NCI-H2029 (cell line): ENCODE measurements at regions not wholly inside any gene's neighbourhood (a gene's known extent, or its start where the extent isn't known, plus 50 kb on each side); places are given as distances from the start of the nearest gene placed in this dataset.

Experiments
- DNase-seq: peaks from one replicate; lab custom pipeline; 2025; lab: John Stamatoyannopoulos, UW

DNA sequence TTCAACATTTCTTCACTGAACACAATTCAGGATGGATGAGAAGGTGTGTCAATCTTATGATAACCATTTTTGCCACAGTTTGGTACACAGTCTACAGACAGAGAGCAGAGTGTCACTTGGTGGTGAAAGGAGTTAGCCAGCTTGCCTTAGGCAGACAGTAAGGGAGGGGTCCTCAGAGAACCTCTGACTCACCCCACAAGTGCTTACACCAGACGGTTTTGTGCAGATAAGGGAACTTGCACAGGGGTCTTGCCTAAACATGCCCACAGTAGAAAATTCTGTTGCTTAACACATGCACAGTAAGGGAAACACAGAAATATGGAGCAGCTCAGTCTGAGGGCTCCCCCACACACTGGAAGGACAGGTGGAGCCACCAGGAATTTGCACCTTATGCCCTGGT is 204.5 kb upstream of the CDH8 start:
- DNase-seq, result no peak

DNA sequence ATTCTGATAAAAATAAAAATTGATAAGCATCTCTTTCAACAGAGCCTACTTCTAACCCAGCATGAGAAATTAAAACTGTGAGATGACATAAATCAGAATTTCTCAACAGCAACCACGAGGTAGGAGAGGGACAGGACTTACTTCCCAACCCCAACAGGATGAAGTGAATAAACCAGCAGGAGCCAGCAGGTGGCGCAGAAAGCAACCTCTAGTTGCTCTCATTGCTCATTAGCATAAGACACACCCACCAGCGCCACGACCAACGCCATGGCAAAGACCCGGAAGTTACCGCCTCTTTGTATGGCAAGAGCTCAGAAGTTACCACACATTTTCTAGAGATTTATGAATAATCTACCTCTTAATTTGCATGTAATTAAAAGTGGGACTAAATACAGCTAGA is 189.4 kb upstream of the CDH8 start:
- peak; percentile 53 for DNase-seq

DNA sequence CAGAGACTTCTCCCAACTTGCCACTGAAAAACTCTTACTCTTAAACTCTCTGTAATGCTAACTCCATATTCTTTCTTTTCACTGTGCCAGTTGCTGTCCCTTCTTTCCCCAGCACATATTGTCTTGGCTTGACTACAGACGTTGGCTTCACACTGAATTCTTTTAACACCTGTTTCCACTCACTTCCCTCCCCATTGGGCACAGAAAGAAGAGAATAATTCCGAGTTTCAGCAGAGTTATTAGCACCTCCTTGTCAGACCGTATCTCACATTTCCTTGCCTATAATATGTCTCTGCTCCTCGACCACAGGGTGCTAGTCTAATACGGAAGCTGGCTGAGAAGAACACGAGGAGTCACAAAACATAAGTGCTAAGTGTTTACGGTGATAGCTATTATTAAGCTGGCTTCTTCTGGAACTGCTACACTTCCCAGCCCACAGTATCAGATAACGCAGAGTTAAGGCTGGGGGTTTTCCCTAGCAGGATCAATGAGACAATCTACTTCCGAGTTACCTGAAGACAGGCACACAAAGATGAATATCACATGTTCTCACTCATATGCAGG is 188.5 kb upstream of the CDH8 start:
- no peak for DNase-seq

DNA sequence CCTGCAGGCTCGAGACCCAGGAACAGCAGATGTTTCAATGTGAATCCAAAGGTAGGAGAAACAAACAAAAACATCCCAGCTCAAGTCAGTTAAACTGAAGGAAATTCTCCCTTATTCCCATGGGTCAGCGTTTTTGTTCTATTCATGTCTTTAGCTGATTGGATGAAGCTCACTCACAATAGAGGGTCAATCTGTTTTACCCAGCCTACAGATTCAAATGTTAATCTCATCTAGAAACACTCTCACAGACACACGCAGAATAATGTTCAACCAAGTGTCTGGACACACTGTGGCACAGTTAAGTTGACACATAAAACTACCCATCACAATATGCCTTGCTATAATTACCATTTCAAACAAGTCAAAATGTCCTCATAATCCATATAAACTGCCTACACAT is 180.6 kb upstream of the CDH8 start:
- DNase-seq, result no peak

DNA sequence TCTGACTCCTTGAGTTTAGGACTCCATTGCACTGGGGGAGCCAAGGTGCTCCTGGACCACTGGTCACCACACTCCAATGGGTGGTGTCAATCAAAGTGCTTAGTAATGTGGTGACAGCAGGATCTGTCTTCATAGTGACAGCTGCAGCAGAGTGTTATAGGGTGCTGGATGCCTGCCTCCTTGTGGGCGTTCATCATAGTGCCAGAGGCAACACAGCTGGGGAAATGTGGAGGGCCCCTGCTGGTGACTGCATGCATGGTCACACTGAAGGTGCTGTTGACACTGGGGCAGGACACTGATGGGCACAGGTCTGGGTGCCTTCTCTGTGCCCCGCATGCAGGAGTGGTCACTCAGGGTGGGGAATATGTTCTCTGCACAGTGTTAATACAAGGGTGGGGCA is 177.5 kb upstream of the CDH8 start:
- no peak for DNase-seq

DNA sequence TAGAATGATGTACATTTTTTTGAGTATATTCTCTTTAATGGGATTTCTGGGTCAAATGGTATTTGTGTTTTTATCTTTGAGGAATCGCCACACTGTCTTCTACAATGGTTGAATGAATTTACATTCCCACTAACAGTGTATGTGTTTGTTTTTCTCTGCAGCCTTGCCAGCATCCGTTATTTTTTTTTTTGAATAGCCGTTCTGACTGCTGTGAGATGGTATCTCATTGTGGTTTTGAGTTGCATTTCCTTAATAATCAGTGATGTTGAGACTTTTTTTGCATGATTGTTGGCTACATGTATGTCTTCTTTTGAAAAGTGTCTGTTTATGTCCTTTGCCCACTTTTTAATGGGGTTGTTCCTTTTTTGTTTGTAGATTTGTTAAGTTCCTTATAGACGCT is 172.7 kb upstream of the CDH8 start:
- no peak for DNase-seq

DNA sequence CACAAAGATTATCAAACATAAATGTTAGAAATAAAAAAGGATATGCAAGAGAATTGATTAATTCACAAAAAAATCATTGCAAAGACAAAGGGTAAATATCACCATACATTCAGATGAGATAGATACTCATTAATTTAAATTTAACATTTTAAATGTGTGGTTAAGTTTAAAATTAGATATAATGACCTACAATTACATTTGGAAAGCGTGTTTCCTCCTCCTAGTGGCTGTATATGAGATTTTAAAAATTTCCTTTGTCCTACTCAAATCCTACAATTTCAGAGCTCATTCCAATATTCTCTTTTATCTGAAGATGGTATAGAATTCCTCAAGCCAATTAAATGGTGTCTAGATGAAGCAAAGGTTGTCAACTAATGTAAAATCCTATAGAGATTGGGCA is 169.2 kb upstream of the CDH8 start:
- no peak for DNase-seq

DNA sequence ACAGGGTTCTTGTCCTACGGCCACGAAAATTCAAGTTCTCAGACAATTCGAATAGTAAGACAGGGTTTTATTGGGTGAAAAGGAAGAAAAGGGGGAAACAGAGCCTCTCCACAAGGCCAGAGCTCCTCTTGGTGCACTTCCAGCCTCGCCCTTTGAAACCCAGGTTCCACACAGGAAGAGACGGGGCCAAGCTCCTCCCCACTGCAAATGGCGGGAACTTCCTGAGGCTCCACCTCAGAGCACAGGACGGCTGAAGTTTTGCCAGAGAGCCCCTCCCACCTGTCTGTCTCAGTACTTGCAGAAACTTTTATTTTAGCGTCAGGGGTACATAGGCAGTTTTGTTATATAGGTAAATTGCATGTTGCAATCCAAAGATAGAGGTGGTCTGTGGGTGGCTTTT is 165.7 kb upstream of the CDH8 start:
- no peak for DNase-seq

DNA sequence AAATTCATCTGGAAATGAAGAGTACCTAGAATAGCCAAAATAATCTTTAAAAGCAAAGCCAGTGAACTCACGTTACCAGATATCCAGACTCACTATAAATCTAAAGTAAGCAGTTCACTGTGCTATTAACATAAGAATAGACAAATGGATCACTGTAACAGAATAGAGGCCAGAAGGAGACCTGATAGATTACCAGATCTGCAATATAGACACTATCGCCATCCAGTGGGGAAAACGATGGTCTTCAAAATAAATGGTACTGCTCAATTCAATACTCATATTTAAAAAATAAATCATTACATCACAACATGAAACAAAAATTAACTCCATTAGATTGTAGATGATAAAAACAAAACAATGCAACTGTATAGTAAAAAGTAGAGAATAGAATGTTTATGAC is 158.6 kb upstream of the CDH8 start:
- no peak for DNase-seq

DNA sequence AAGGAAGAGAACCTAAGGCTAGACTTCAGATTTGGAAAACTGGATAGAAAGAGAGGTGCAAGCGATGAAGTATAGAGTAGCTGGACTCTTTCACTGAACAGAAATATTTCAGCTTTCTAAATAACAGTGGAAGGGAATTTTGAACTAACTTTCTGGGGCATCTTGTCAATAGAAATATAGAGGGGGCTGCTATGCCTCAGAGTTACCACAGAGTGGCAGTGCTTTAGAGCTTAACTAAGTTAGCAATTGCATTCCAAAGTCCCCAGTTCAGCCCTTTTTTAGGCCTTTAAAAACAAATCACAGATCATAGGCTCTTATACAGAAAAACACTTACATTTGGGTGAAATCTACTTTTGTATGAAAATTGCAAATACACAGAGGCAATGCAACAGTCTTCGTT is 154.2 kb upstream of the CDH8 start:
- DNase-seq, result no peak

DNA sequence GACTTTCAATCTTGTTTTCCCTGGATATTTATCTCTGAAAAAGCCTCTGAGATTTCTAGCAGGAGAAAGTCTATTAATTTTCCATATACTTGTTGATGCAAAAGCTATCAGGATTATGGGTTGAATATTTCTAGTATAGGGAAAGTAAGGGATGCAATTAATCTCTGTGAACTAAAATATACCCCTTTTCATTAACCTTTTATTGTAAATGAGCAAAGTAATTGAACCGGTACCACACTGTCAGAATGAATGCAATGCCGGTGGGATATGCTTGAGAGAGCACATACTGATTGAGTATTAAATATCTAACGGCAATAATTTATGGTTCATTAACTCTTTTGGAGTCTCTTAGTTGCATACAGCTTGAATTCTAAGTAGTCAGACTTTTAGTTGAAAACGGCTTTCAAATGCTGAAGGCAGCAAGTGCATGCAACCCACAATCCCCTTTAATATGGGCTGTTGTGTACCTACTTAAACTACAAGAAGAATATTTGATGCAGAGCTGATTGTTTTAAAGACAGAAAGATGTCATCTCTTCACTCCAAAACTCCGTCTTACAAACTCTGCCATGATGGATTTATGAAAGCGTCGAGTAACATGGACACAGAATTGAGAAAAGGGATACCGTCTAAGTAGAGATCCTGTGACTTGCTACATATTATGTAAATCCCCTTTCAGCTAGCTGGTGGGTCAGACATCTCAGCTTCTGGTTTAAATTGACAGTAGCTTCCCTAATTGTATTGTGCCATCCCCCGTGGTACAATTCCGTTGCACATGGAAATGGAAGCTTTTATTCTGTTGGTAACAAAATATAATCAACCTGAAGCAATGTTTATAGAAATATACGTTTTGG is 141.3 kb upstream of the CDH8 start:
- no peak for DNase-seq

DNA sequence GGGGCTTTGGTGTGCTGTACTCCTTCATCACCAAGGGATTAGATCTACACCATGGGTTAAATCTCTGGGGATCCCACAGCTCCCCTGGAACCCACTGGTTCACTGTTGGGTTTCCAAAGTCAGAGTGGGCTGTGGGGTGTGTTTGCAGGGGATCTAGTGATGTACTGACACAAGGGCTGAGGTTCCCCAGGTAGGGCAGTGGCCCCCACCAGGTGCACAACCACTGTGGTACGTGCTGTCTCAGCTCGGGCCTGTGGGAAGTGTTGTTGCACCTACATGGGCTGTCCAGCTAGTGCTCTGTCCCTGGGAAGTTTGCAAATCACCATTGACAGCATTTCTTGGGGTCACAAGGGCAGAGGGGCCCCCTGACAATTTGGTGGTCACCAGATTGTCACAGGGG is 134.4 kb upstream of the CDH8 start:
- DNase-seq, result no peak

DNA sequence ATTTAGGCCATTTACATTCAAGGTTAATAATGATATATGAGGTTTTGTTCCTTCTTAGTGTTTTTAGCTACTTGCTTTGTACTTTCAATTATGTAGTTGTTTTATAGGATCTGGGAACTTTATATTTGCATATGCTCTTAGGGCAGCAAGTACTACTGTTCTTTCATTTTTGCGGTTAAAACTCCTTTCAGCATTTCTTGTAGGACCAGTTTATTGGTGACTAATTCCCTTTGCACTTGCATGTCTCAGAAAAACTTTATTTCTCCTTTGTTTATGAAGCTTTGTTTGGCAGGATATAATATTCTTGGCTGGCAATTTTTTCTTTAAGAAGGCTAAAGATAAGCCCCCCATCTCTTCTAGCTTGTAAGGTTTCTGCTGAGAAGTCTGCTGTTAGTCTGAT is 131.3 kb upstream of the CDH8 start:
- no peak for DNase-seq

DNA sequence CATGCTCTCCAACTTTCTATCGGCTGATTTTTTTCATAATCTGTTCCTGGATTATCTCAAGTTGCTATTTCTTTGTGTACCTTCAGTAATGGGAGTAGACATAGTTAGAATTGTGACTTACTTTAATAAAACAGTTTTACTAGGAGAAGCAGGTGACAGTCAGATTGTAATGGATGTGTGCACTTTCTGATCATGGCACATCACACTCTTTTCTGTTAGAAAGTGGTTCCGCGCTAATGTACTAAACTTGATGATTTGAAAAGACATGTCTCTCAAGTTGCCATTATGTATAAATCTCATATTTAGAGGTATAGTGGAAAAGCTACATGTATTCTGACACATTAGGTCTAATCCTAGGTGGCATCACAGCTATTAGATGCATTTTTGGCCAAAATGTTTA is 121.3 kb upstream of the CDH8 start:
- no peak for DNase-seq

DNA sequence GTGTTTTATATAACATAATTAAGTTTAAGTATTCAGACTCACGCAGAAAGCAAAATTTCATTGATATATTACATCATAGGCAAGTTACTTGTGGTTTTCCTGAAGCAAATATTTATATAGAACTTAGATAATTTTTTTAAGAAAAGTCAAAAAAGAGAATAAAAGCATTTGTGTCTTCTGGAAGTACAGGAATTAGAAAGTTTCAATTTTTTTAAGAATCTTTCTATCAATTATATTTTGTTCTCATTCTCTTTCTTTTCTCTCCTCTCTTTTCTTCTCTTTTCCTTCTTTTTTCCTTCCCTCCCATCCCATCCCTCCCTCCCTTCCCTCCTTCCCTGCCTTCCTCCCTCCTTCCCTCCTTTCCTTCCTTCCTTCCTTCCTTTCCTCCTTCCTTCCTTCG is 120.7 kb upstream of the CDH8 start:
- DNase-seq, result no peak

DNA sequence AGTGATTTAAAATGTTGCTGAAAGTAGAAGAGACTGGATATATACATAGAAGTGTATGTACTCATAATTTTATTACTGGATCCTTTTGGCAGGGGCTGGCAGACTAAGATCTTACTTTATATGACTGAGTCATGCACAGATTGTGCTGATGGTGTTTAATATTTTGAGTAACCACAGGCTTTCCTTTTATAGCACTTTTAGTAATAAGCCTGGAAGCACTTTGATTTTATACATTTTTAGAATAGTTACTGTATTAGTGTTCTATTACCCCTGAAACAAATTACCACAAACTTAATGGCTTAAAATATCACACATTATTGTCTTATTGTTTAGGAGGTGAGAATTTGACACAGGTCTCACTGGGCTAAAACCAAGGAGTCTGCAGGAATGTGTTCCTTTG is 113.4 kb upstream of the CDH8 start:
- DNase-seq, result no peak

DNA sequence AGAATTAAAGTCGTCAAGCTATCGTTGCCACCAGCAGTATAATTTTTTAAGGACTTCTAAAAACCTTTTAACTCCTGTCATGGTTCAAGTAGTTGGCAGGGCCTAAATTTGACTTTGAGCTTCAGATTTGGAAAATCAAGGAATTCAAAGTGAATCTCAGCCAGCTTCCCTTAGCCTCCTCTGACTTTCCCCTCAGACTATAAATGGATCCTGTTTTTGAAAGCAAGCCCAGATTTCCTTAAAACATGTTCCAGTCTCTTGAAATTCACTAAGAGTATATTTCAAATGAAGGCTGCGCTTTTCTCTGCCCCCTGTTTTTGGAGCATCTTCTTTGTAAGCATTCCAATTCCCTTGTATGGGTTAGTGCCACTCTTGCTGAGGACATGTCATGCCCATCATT is 101.8 kb upstream of the CDH8 start:
- no peak for DNase-seq

DNA sequence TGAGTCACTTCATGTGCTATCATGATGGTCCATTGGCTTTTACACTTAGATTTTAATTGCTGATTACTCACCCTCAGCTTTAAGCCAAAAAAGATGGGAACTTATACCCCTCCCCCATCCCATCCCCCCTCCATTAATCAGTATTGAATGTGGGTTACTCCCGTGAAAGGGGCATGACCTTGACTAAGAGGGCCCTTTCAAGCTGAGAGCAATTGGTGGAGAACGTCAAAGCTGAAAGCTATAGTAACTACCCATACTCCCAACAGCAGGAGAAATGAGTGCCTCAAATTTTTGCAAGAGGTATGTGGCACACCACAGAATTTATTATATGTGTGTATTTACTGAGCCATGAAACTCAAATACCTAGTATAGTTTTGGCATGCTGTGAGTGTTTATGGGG is 99.7 kb upstream of the CDH8 start:
- DNase-seq, result no peak

DNA sequence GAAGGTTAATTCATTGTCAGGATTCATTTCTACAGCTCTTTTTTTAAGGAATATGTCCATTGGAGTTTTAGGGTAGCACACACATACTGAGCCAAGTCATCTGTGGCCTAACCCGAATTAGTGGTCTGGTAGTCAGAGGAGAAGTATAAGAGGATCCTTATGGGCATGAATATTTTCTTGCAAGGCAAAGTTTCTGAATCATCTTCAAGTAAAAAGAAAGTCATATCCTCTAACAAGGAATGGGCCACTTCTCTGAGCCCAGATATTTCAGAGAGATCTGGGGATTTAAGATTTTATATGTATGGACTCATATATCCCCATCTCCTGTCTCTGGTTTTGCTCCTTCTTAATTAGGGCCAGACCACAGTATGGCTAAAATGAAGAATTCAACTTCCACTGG is 99.2 kb upstream of the CDH8 start:
- DNase-seq, result no peak

DNA sequence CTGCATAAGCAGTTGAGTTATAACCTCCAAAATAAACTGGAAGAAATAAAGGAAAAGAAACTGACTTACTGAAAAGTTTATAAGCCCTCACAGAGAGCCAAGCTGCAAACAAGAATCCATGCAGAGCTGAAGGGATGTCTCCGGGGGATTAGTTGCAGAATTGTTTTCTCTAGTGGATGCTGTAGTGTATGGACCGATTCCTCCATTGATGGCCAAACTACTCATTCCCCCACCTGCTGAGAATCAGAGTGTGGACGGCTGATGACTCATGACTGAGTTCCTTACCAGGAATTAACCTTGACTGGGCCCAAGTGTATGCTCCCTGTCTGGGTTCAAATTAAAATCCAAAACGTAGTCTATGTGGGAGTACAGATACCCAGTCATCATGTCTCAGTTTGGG is 93.9 kb upstream of the CDH8 start:
- no peak for DNase-seq

DNA sequence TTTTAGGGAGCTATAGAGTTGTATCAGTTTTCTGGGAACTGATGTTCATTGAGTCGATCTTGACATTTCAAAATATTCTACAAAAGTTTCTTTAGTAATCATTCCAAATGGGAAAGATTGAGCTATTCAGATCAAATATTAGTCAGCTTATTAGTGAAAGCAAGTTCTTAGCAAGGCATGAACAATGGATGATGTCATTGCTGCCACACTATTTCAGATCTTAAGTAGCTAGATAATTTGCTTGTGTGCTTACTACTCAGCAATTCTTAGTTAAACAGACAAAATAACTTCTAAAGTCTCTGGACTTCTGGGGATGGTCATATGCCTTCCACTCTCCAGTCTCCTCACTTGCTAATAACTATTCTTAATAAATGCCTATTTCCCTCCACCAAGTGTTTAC is 69.0 kb upstream of the CDH8 start:
- no peak for DNase-seq

DNA sequence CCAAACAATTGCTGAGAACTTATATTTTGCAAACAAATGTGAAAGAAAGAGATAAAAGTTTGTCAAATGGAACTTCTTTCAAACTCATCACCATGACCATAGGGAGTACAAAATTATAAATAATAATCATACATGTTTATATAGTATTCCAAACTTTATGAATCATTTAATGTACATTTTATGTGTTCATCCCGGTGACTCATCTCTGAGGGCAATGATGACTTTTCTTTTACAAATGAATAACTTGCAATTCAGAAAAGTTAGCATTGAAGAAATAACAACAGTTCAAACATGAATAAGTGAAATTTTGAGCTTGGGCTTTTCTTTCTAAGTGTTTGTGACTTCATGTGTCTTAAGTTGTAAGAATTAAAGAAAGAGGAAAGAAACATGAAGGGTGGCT is 66.3 kb upstream of the CDH8 start:
- DNase-seq, result no peak

DNA sequence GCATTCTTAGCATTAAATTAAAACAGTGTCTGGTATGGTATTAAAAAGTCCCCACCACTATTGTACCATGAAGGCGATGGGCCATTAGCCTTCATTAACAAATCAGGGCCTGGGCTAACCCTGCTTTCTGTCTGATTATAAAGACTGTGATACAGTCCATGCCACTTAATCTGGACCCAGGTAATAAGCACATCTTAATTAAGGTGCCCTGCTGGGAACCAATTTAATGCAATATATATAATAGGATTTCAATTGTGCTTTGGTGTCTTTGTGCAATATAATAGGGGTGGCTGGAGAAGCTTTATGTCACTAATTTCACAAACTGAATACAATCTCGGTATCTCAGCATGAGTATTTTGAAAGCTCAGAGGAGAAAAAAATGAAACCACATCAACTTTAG is 64.4 kb upstream of the CDH8 start:
- no peak for DNase-seq

DNA sequence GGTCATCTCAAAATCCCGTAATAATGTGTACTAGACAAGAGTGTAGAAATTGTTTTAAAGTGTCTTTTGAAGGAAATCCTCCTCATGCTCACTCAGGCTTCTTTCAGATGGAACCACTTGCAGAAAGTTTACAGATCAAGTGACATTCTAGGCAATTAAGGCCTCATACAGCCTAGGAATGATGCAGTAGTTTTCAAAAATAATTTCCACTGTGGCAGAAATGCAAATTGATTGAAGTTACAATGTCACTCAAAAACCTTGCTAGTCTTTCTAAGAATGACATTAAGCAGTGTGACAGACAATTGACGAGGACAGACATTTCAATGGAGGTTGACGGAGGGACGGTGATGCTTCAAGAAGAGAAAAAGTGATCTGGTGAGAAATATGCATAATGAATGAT is 53.5 kb upstream of the CDH8 start:
- no peak for DNase-seq
